Skeletal muscle satellite cell (primary cell): ENCODE measurements at regions not wholly inside any gene's neighbourhood (a gene's known extent, or its start where the extent isn't known, plus 50 kb on each side); places are given as distances from the start of the nearest gene placed in this dataset.

Source experiments
- H3K27me3 ChIP-seq: 2 replicates; pipeline ENCODE4 v1.7.0; 2013; ENCODE audit warnings: low read length; ENCODE audit not compliant: control insufficient read depth, insufficient read depth
- H3K36me3 ChIP-seq: 2 replicates; pipeline ENCODE4 v1.7.0; 2013; ENCODE audit warnings: mild to moderate bottlenecking, control low read depth, low read length; ENCODE audit not compliant: insufficient read depth
- H3K4me1 ChIP-seq: 2 replicates; pipeline ENCODE4 v1.7.0; 2013; ENCODE audit warnings: low read length; ENCODE audit not compliant: control insufficient read depth, insufficient read depth
- H3K4me2 ChIP-seq: 2 replicates; pipeline ENCODE4 v1.7.0; 2013; ENCODE audit warnings: mild to moderate bottlenecking, low read length
- H3K4me3 ChIP-seq: 2 replicates; pipeline ENCODE4 v1.7.0; 2013; ENCODE audit warnings: low read length
- H3K9ac ChIP-seq: 2 replicates; pipeline ENCODE4 v1.7.0; 2013; ENCODE audit warnings: mild to moderate bottlenecking, low read depth, low read length, moderate library complexity
- H3K9me3 ChIP-seq: replicated peaks from 2 replicates; pipeline ENCODE4 v1.7.0; 2013; ENCODE audit warnings: mild to moderate bottlenecking, control low read depth, low read length

DNA sequence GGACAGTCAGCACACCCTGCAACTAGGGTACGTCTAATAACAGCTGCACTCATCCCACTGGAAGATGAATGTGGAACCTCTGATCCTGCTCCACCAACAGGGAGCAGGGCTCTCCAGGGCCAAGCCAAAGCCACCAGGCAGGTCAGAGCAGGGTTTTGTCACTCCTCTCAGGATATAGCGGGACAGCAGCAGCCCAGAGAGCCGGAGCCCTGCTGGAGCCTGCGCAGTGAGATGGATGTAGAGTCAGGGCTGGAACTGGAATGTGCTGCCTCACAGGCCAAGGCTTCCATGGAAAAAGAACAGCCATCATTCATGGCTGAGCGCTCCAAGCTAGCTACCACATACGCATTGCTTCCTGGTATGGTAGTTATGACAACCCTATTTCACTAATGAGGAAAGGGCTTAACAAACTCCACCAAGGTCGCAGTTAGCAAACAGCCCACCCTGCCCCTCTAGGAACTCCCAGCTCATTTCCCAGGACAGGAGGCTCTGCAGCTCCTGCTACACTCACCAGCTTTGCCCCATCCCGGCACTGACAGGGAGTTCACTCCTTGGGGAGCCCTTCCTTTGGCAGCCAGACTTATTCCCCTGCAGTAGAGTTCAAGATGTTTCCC lies 85.2 kb downstream of the HS1BP3 start:
- no peaks in the 10 kb centered on the region for H3K27me3 ChIP-seq
- peaks cover 43% of the 10 kb centered on the region for H3K4me1 ChIP-seq
- H3K9ac ChIP-seq, result no peak overlapping the region

DNA sequence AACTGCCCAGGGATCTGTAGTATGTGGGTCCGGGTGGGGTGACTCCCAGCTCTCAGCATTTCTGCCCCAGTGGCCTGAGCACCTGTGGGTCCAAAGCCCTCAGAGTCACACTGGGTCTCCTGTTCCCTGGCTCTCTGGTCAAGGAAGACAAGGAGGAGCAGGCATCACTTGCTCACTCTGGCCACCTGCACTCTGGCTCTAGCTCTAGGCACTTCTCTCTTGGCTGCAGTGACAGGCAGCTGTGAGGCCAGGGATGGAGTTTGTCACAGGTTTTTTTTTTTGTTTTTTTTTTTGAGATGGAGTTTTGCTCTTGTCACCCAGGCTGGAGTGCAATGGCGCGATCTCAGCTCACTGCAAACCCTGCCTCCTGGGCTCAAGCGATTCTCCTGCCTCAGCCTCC lies 84.6 kb downstream of the HS1BP3 start:
- Histone ChIP-seq H3K4me1 (peaks cover 39% of the 10 kb centered on the region), H3K4me3 (no peak overlapping the region), H3K36me3 (no peaks in the 10 kb centered on the region), H3K9me3 (no peaks in the 10 kb centered on the region), H3K9ac (no peak overlapping the region), H3K27me3 (no peaks in the 10 kb centered on the region), H3K4me2 (no peak overlapping the region)

More for the DNA sequence above, 85.2 kb downstream of the HS1BP3 start:
- H3K36me3 ChIP-seq, result no peaks in the 10 kb centered on the region
- H3K9me3 ChIP-seq, result no peaks in the 10 kb centered on the region
- no peak overlapping the region for H3K4me3 ChIP-seq
- H3K4me2 ChIP-seq, result no peak overlapping the region

DNA sequence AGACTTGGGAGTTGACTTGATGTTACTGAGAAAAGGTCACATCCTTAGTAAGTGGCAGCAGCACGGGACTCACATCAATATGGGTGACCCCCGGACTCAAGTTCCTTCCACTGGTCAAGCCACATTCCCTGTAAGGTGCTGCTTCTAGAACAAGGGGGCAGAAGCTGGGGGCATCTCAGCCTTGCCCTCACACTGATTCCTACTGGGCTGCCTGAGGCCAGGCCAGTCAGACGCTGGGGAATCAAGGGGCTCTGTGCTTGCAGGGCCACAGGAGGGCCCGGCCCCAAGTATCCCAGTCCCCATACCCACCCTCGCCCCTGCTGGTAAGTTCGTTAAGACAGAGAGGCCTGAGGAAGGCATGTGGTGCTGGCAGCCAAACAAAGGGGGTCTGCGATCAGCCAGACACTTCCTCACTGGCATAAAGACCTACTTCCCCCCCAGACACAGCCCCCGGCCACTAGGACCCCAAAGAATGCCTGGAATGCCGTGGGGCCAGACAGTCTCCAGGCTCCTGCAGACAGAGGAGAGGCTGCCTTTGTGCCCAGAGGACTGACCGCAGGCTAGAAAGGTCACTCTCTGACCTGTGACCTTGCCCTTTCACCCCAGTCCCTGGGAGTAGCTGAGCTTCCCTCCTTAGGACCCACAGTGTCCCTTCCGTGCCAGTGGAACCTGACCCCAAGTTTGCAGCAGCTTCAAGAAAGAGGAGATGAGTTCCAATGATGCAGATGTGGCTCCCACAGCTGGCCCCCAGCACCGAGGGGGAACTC lies 83.6 kb downstream of the HS1BP3 start:
- Histone ChIP-seq H3K9me3 (no peaks in the 10 kb centered on the region), H3K9ac (no peak overlapping the region), H3K27me3 (no peaks in the 10 kb centered on the region), H3K36me3 (no peaks in the 10 kb centered on the region), H3K4me3 (no peak overlapping the region), H3K4me2 (no peak overlapping the region), H3K4me1 (peaks cover 31% of the 10 kb centered on the region)
